ENCODE measurements at regions not wholly inside any gene's neighbourhood (a gene's known extent, or its start where the extent isn't known, plus 50 kb on each side); places are given as distances from the start of the nearest gene placed in this dataset.

DNA sequence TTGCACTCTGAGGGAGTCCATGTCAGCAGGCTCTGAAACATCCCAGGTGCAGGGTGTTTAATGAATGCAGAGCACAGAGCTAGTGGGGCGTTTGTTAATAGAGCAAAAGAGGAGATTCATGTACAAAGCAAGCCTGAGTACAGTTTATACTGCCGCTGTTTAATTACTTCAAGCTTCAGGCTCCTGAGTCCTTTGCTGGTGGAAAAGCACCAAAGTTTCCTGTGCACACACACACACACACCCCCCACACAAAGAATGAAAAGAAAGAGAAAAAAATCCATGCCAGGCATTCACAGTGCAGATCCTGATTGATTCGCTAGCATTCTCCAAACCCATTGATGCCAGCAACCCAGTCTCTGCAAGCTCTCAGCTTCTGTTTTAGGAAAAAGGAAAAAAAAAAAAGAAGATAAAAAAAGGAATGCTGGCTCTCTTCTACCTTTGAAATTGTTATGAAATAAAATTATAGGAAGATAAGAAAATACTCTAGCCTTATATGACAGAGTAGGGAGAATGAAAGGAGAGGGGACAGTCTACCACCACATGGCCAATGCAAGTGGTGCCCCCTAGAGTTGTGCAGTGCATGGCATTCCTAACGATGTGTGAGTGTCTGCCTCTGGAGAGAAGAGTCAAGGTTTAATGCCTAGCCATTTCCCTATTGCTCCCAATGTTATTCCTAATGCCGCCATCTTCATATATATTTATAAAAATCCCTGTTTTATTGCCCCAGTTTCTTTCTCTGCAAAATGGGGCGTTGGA is 216.5 kb downstream of the TMEM114 start:
- peak; percentile 3 for DNase-seq

DNA sequence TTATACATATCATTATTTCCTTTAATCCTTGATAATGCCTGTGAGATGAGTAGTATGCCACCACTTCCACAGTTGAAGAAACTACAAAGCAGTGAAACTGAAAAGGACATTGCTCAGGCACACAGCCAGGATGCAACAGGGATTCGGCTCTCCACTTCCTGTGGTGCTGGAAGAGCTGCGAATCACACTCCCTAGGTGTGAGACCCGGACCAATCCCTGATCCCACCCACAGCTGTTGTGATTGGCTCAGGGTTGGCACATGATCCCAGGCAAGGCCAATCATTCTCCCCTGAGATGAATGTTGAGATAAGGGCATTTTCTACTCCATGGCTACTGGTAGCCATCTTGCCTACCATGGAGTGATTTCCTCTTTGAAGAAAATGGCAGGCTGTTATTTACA is 218.2 kb downstream of the TMEM114 start:
- DNase-seq = no peak

DNA sequence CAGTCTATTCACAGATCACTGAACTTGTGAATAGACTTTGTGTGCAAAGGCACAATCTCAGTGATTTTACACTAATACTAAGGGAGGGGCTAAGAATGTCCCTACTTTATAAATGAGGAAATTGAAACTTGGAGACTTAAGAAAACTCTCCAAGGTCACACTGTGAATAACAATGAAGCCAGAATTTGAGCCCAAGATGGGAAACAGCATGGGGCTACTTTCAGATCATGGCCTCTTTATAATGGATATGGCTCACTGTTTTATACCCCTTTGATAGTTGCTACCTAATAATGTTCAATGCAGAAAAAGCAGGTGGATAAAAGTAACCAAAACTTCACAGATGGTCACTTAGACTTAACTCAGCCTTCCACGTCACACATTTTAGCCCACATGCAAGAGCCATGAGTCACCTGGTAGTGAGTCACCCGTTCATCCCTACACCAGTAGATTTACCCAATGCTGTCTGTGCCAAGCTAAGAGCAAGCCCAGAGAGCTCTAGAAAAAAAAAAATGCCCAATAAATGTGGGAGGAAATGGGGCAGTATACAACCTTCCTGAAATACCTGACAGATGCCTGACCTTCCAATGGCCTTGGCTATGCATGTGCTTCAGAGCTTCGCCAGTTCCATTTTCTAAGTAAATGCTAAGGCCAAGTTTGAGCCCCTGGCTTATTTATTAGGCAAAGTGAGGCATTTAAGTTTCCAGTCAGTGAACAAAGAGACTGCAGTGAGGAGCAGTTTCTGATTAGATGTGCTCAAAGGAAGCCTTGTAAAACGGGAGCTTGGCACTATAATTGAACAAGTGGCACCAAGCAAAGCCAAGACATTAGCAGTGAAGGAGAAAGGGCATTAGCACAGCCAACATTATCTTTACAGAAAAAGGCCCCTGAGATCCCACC is 219.7 kb downstream of the TMEM114 start:
- DNase-seq = no peak

DNA sequence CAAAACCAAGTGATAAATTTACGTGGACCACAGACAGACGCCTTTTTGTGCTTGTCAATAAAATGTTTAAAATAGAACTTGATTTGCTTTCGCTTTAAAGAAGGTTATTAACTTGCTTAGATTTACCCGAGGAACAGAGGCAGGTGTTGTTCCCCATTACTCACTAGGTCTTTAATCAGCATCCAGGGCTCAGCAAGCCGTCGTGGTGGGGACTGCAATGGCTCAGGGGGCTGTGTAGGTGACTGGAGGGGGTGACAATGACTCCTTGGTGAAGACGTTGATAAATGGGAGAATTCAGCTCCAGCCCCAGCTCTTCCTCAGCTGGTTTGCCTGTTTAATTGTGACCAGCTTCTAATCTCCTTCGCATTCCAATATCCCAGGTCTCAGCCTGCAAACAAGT is 231.4 kb downstream of the TMEM114 start:
- no peak for DNase-seq

DNA sequence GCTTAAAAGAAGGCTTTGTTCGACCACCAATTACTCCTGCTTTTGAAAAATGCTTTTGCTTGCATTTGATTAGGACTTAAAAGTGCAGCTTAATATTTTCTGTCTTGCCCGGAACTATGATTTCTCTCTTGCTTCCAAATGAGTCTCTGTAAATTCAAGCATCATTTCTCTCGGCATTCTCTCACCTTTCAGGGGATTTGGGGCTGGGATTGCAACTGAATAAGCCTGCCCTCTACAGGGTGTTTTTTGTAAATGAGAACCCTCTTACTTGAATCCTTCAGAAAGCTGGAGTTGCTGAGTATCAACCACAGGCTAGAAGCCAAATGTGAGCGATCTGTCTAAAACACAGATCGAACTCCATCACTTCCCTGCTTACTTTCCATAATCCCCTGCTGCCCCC is 234.6 kb downstream of the TMEM114 start:
- peak; percentile 57 for DNase-seq

DNA sequence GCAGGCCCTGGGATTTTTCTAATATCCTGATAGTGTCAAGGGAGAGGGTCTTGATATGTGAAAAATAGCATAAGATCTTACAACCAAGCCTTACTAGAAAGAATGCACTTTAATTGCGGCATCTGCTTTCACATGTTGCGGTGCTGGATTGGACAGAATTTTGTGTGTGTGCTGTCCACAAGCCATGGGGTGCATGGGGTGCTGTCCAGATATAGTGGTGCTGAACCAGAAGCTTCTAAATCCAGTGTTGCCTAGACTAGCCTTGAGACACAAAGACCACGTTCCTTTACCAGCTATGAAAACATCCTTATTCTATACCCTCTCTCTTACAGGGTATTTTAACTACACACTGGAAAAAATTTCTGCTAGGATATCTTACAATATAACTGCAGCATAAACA is 244.0 kb downstream of the TMEM114 start:
- peak; percentile 79 for DNase-seq

DNA sequence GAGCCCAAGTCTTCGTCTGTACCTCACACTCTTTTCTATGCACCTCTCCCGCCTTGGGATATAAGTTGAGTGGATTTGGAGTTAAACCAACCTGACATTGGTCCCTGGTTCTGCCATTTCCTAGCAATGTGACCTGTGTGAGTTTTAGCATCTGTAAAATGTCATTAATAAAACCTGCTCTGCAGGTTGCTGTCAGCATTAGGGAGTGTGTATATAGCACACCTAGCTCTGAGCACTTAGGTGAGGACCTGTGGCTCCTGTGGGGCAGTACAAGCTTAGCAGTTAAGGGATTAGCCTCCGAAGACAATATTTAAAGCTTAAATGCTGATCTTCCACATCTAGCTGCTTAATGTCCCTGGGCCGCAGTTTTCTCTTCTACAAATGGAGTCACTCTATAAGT is 248.0 kb downstream of the TMEM114 start:
- no peak for DNase-seq

DNA sequence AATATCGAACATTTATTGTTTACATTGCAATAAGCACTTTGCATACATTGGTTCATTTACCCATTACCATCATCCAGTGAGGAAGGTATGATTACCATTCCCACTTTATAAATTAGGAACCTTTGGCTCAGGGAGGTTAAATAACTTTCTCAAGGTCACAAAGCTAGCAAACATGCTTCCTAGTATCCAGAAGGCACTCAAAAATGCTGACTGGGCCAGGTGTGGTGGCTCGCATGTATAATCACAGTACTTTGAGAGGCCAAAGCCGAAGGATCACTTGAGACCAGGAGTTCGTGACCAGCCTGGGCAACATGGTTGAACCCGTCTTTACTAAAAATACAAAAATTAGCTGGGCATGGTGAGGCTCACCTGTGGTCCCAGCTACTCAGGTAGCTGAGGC is 259.6 kb downstream of the TMEM114 start:
- no peak for DNase-seq

DNA sequence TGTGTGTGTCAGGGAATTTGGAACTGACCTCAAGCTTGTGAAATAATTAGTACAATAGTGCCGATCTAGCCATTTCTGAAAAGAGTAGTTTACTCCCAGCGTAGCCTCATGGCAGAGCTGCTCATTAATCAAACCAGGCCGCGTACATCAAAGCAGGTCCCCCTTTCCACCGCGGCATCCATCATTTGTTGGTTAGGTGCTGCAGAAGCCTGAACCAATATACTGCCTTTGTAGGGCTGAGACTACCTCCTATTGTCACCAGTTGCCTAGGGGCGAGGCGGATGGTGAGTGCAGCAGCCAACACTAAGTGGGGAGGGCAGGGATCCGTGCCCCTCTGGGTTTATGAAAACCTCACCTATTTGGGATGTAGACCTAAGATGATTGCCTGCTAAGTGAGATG is 264.1 kb downstream of the TMEM114 start:
- DNase-seq = peak; percentile 48

DNA sequence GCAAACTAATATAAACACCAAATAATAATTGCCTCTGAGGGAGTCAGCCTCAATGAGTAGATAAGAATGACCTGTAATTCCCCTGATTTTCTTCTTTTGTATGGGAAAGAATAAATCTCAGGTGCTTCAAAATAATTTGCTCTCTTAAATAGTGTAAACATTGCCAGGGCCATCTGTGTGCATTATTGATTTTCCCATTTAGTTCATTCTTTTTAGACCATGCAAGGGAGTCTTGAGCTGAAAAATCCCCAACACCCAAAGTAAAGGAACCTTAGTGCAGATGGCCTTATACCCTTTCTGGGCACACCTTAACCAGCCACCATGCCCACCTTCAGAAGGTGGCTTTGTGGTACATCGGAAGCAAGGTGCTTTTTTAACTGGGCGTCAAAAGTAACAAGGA is 267.2 kb downstream of the TMEM114 start:
- DNase-seq = no peak

DNA sequence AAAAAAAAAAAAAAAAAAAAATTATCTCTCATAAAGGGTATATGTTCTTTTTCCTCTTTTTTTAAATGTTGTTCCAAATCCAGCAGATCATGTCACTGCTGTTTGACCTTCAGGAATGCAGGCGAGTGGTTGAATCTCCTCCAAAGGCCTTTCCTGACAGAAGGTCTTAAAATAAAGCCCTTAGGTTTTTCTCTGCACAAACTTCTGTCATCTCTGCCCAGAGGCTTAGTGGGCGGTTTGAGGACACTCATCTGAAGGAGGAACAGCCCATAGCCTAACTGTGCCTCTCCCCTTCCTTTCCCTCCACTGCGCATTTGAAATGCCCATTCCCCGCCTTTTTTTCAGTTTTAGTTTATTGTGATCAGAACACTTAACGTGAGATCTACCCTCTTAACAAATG is 270.2 kb downstream of the TMEM114 start:
- DNase-seq = no peak

DNA sequence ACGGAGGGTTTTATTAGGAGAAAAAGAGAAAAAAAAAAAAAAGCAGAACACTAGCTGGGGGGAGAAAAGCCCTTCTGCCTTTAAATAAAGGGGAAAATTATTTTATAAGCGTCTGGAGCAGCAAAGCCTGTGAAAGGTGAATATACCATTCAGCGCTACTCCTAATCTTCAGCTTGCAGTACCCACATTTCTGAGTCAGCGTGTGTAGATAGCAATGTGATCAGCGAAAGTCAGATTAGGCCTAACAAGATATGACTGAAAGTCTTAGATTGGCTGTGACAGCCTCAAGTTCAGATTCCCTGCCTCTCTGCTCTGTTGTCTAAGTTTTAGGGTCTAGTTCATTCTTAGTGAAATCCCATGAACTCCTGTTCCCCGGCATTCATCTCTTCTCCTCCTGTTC is 279.5 kb downstream of the TMEM114 start:
- no peak for DNase-seq

DNA sequence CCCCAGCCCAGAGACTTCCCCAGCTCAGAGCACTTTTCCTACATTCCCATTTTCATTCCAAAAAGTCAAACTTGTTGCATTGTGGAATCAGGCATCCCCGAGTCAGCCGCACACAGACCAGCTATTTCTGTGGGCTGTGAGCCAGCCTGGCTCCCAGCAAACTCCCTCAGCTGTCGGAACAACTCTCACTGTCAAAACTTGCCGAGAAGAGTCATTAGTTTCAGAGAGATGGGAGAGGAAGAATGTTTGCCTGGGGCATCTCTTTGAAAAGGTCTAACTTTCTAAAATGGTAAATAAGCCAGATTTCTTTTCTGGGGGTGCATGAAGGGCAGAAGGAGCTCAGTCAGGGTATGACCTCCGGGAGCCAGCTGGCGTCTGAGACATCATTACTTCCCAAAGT is 280.0 kb downstream of the TMEM114 start:
- DNase-seq = peak; percentile 38

DNA sequence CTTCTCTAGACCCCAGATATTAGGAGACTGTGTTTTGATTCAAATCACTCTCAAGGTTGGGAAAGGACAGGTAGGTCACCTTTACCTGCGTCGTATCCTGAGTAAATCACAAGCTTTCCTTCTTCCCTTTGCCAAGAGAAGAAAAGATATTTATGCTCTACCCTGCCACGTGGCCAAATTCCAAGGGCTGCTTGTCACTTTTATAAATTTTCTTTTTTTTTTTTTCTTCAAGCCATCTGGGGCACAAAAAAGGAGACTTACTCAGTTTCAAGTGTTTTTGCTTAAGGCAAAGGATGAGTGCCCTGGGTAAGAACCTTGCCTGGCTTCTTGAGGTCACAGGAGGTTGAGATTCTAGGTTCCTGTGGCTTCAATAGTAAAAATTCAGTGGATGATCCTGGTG is 285.1 kb downstream of the TMEM114 start:
- no peak for DNase-seq

DNA sequence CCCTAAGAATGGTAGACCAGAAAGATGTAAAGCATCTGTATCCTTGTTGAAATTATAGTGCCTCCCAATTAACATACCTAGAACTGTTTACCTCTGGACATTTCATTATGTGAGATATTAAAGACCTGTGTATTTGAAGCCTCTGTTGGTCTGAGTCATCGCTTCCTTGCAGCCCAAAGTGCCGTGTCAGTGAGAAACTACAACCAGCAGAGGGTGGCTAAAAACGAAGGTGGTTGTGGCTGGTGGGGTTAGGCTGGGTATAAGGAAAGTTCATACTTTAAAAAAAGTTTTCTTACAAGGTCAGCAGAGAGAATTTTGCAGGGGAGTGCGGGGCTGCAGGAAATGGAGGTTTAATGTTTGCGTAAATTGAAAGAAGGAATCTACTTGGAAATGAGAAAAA is 290.7 kb downstream of the TMEM114 start:
- DNase-seq = no peak

DNA sequence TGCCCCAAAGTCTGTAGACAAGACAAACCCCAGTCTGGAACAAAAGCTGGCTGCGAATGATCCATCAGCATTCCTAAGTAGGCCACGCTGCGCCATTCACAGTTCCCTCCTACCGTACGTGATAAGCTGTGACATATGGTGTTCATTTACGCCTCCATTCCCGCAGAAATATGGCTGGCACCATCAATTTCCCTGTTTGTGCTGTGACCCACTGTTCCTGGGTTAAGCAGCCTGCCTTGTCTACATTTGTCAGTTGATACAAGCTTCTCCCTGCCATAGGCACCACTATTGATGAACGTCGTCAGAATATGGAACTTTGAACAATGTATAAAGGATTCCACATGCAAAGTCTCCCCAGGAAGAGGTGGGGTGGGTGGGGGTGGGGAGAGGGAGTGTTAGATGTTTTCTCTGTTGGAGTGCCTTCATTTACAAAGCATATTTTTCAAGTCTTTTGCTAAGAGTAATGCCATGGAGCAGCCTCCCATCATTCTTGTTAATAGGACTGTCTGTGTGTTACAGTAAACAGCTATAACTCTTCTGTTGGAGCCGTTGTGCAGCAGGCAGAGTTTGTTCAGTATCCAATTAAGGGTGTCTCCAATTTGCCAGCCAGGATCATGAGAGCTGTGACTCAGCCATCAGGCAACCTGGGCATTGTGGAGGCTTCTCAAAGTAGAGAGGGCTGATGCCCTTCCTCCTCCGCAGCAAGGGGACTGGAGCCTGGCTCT is 294.6 kb downstream of the TMEM114 start:
- peak; percentile 54 for DNase-seq

DNA sequence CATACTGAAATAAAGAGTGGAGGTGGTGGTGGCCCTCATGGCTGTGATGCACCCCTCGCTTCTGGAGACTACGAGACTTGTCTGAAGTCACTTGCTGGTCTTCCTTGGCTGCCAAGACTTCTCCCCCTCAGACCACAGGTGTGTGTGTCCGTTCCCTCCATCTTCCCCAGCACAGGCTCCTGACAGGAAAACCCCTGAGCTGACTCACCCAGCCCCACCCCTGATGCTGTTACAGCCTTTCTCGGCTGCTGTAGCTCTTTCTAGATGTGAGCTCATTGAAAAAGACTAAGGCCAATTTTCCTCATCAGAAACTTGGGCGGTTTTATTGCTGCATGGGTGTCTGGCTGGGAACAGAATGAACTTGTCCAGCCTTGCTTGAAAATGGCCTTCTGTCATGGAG is 296.9 kb downstream of the TMEM114 start:
- DNase-seq = no peak

DNA sequence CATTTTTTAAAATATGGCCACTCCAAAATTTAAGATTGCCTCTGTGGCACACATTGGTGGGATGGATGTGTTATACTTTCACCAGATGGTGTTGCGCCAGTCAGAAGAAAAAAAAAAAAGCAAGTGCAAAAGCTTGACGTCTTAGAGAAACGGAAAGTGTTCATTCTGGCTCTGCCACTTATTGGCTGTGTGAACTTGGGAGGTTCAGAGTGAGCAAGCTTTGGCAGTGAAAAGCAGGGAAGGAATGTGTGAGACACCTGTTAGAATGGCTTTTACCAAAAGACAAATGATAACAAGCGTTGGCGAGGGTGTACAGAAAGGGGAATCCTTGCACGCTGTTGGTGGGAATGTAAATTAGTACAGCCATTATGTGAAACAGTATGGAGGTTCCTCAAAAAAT is 298.0 kb downstream of the TMEM114 start:
- DNase-seq = no peak

DNA sequence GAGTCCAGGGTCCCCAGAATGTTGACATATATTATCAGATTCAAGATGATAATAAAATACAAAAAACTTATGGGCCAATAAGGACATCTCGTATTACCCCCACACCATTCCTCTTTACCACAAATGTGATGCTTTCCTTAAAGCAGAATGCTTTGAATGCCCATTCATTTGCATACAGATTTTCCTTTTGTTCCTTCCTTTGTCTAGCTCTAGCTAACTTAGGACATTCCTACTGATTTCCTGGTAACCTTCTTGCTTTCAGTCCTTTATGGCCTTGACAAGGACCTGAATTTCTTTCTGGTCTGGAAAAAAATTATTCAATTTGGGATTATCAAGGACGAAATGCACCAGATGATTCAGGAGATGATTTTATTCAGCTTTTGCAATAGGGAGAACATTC is 304.0 kb downstream of the TMEM114 start:
- no peak for DNase-seq

DNA sequence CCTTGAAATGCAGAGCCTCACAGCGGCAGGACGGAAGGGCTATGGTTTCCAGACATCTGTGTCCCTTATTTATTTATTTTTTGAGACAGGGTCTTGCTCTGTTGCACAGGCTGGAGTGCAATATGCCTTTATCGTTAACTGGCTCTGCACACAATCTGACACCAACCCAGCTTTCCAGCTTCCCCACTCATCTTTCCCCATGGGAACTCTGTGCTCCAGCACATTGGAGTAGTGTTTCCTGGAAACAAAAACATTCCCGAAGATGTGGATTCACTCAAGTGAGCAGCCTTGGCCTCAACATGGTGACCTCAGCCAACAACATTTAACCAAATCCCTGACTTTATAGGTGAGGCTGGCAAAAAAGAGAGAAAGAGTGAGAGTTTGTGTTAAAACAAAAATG is 307.1 kb downstream of the TMEM114 start:
- peak; percentile 1 for DNase-seq

DNA sequence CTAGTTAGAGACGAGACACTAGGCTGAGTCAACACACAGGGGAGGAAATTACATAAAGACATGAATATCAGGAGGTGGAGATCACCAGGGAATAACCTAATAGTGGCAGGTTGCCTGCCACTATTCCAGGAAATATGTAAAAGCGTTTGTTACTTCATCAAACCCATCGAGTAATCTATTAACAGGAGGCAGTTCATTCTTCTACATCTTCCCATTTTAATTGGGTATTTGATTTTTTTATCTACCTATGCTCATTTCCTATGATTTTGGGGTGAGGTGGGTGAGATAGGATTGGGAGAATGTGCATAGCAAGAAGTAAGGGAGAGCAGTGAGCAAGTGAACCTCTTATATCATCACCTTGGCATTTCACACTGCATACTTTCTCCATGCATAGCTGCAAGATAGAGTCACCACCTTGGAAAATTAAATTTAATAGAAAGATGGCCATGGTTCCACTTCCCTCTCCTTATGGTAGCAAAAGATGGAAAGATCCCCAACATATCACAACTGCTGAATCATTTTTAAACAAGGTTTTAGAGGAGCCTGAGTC is 312.2 kb downstream of the TMEM114 start:
- DNase-seq = no peak

DNA sequence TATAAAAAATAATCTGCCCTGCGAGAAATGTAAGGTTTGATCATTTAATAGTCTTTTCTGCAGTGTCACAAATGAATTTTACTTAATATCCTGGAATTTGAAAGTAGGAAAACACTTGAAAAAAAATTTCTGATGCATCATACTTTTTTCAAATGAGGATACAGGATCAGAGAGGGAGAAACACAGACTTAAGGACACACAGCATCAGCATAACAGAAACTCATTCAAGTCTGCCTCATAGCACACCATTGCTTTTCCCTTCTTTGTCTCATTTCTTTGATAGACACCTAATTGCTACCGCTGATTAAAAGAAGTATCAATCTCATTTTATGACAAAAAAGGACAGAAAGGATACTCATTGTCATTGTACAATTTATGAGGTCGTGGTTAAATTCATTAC is 319.0 kb downstream of the TMEM114 start:
- DNase-seq = no peak

DNA sequence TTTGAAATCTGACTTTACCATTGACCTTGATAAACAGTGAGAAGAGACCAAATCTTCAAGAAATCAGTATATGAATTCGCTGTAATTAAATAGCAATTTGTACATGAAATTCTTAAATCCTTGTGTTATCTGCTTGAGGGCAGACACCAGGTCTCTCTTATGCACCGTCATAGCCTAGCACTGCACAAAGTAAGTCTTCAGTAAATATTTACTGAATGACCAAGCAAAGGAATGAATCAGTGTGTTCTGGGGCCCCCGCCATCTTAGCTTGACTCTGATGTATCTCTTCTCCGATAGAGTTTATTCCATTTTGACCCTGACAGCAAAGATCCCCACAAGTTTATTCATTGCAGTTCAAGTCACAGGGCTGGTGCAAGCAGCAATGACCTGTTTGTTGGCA is 328.0 kb downstream of the TMEM114 start:
- no peak for DNase-seq
